ENCODE measurements at regions not wholly inside any gene's neighbourhood (a gene's known extent, or its start where the extent isn't known, plus 50 kb on each side); places are given as distances from the start of the nearest gene placed in this dataset.

DNA sequence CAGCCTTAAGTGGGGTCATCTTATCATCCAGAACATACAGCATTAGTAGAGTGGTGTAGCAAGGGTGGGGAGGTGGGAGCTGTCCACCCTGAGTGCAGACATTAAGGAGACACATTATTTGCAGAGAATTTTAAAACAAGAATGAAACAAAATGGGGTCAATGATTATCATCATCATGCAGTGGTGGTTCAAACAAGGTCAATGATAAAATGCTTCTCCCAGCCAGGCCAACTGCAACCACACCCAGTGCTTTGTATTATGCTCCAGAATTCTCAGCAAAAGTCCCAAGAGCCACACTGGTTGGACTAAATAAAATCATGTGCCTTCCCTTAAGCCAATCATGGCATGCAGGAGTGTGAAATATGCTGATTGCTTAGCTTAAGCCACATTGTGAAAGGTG lies 96.7 kb upstream of the FHIT start:
- TF ChIP-seq BHLHE40 (IDR thresholded peaks at IDR 0.05; ENCODE audit: low read length) (no peak), ZNF792 (CRISPR knock-in tag; IDR thresholded peaks at IDR 0.05) (no peak), SOX6 (IDR thresholded peaks at IDR 0.05) (no peak), SOX6 (CRISPR knock-in tag; IDR thresholded peaks at IDR 0.05) (no peak), FOSL2 (CRISPR knock-in tag; IDR thresholded peaks at IDR 0.05) (no peak), EZH2 (conservative IDR thresholded peaks at IDR 0.05; ENCODE audit: low read depth, low read length) (no peak), ZNF232 (CRISPR knock-in tag; IDR thresholded peaks at IDR 0.05; ENCODE audit: borderline replicate concordance) (no peak), HIVEP1 (CRISPR knock-in tag; IDR thresholded peaks at IDR 0.05) (no peak)
- TF ChIP-seq, protein P1, sequence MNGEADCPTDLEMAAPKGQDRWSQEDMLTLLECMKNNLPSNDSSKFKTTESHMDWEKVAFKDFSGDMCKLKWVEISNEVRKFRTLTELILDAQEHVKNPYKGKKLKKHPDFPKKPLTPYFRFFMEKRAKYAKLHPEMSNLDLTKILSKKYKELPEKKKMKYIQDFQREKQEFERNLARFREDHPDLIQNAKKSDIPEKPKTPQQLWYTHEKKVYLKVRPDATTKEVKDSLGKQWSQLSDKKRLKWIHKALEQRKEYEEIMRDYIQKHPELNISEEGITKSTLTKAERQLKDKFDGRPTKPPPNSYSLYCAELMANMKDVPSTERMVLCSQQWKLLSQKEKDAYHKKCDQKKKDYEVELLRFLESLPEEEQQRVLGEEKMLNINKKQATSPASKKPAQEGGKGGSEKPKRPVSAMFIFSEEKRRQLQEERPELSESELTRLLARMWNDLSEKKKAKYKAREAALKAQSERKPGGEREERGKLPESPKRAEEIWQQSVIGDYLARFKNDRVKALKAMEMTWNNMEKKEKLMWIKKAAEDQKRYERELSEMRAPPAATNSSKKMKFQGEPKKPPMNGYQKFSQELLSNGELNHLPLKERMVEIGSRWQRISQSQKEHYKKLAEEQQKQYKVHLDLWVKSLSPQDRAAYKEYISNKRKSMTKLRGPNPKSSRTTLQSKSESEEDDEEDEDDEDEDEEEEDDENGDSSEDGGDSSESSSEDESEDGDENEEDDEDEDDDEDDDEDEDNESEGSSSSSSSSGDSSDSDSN (CRISPR knock-in tag; IDR thresholded peaks at IDR 0.05), result no peak
- TF ChIP-seq, protein P2, sequence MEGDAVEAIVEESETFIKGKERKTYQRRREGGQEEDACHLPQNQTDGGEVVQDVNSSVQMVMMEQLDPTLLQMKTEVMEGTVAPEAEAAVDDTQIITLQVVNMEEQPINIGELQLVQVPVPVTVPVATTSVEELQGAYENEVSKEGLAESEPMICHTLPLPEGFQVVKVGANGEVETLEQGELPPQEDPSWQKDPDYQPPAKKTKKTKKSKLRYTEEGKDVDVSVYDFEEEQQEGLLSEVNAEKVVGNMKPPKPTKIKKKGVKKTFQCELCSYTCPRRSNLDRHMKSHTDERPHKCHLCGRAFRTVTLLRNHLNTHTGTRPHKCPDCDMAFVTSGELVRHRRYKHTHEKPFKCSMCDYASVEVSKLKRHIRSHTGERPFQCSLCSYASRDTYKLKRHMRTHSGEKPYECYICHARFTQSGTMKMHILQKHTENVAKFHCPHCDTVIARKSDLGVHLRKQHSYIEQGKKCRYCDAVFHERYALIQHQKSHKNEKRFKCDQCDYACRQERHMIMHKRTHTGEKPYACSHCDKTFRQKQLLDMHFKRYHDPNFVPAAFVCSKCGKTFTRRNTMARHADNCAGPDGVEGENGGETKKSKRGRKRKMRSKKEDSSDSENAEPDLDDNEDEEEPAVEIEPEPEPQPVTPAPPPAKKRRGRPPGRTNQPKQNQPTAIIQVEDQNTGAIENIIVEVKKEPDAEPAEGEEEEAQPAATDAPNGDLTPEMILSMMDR (CRISPR knock-in tag; IDR thresholded peaks at IDR 0.05), result no peak
- TF ChIP-seq, protein P3, sequence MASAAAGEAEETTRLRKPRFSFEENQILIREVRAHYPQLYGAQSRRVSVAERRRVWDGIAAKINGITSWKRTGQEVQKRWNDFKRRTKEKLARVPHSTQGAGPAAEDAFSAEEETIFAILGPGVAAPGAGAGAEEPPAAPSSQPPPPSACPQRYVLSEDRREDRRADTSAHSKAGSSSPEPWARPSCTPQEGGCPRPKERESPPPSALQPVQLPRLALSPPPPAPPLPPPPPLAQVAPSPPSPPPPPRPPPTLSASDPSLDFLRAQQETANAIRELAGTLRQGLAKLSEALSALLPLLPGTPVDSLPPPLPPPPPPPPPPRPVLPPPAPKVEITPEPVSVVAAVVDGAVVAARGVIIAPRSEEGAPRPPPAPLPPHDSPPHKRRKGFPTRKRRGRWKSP (CRISPR knock-in tag; IDR thresholded peaks at IDR 0.05), result no peak
